Osteocyte (in vitro differentiated cells): ENCODE measurements at regions not wholly inside any gene's neighbourhood (a gene's known extent, or its start where the extent isn't known, plus 50 kb on each side); places are given as distances from the start of the nearest gene placed in this dataset.

Experiments
- DNase-seq: peaks from one replicate; pipeline ENCODE4 v3.0.0; 2021; ENCODE audit warnings: mixed read lengths; ENCODE audit not compliant: unreplicated experiment; ENCODE audit errors: extremely low spot score
- H3K27ac Mint-ChIP-seq: one replicate; pipeline ENCODE4 v1.8.0; 2021; ENCODE audit warnings: mild to moderate bottlenecking, mixed read lengths; ENCODE audit not compliant: unreplicated experiment
- H3K27me3 Mint-ChIP-seq: one replicate; pipeline ENCODE4 v1.8.0; 2021; ENCODE audit warnings: mixed read lengths; ENCODE audit not compliant: unreplicated experiment
- H3K36me3 Mint-ChIP-seq: one replicate; pipeline ENCODE4 v1.8.0; 2021; ENCODE audit warnings: mixed read lengths; ENCODE audit not compliant: unreplicated experiment
- H3K4me1 Mint-ChIP-seq: one replicate; pipeline ENCODE4 v1.8.0; 2021; ENCODE audit warnings: mixed read lengths; ENCODE audit not compliant: unreplicated experiment
- H3K4me3 Mint-ChIP-seq: one replicate; pipeline ENCODE4 v1.8.0; 2021; ENCODE audit warnings: mild to moderate bottlenecking, moderate library complexity, mixed read lengths; ENCODE audit not compliant: unreplicated experiment
- H3K9me3 Mint-ChIP-seq: one replicate; pipeline ENCODE4 v1.8.0; 2021; ENCODE audit warnings: mixed read lengths; ENCODE audit not compliant: unreplicated experiment
- CTCF ChIP-seq: fragments of 200-600 bp; sonication (generic); IDR thresholded peaks from 2 replicates; pipeline ENCODE4 v1.5.0; 2021; ENCODE audit warnings: antibody characterized with exemption, mild to moderate bottlenecking, moderate library complexity

DNA sequence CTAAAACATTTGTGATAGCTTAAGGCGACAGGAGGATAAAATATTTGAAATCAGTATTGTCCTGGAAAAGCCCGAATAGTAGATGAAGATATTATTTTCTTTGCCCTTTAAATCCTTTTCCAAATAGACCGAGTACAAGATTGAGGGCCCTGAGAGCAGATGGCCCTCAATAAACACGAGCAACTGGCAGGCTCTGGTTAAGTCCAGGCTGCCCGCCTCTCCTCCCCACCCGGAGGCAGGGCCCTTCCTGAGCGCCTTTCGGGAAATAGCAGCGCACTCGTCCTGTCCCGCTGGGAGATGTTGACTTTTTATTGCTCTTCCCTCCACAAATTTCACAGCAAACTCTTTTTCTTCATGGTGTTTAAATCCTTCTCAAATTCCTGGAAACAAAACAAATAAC is 50.8 kb upstream of the MAX start:
- H3K4me3 Mint-ChIP-seq, result no peak overlapping the region
- no peaks in the 10 kb centered on the region for H3K36me3 Mint-ChIP-seq
- peaks cover 23% of the 10 kb centered on the region for H3K27me3 Mint-ChIP-seq
- TF ChIP-seq CTCF, result no peak
- no peak overlapping the region for H3K27ac Mint-ChIP-seq
- no peak for DNase-seq
- H3K9me3 Mint-ChIP-seq, result no peaks in the 10 kb centered on the region
- peaks cover 5% of the 10 kb centered on the region for H3K4me1 Mint-ChIP-seq

DNA sequence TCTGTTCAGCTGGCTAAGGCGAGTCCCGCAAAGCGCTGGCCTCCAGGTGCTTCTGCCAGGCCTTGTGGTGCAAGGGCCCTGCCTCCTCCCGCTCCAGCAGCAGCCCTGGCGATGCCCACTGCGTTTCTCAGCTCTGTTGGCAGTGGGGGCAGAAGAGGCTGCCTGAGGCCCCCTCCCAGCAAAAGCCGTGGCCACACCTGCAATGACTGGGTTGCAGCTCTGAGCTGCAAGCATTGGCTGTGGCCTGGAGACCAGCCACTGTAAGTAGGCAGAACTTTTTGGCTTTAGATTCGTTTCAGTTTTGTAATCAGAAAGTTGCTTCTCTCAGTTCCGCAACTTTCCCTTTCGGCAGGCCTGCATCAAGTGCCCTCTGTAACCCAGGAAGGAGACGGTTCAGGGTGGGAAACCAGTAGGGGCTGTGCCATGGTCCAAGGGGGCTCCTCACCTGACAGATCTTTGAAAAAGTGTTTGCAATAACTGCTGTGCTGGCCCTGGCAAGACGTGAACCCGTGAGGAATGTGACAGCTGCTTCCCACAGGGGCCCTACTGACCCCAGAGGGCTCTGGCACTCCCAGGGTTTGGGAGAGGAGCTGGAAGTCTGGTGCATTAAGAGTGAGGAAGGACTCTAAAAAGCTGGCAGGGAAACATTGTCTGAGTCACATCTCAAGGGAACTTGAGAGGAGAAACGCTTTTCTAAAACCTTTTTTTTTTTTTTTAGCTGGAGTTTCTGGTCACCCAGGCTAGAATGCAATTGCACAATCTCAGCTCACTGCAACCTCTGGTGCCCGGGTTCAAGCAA is 54.5 kb upstream of the MAX start:
- no peak overlapping the region for H3K27ac Mint-ChIP-seq
- DNase-seq, result no peak
- TF ChIP-seq CTCF, result no peak

GRCh38 chr14:65159281-65160062 is 57.2 kb upstream of the MAX start:
- Mint-ChIP-seq H3K4me1 (peaks cover 5% of the 10 kb centered on the region), H3K36me3 (no peaks in the 10 kb centered on the region), H3K27me3 (peaks cover 8% of the 10 kb centered on the region), H3K4me3 (no peak overlapping the region), H3K27ac (no peak overlapping the region), H3K9me3 (no peaks in the 10 kb centered on the region)
- no peak for TF ChIP-seq CTCF
- DNase-seq, result no peak

More for the DNA sequence above, 54.5 kb upstream of the MAX start:
- Mint-ChIP-seq H3K27me3 (peaks cover 9% of the 10 kb centered on the region), H3K9me3 (no peaks in the 10 kb centered on the region), H3K36me3 (no peaks in the 10 kb centered on the region), H3K4me1 (peaks cover 5% of the 10 kb centered on the region), H3K4me3 (no peak overlapping the region)

GRCh38 chr14:65160091-65160490 is 57.8 kb upstream of the MAX start:
- Mint-ChIP-seq H3K36me3 (no peaks in the 10 kb centered on the region), H3K27ac (no peak overlapping the region), H3K4me3 (no peak overlapping the region), H3K27me3 (peaks cover 8% of the 10 kb centered on the region), H3K4me1 (peaks cover 5% of the 10 kb centered on the region), H3K9me3 (no peaks in the 10 kb centered on the region)
- TF ChIP-seq CTCF, result no peak
- no peak for DNase-seq

- peaks cover 2% of the 10 kb centered on the region for H3K4me1 Mint-ChIP-seq
- TF ChIP-seq CTCF, result no peak
- H3K27ac Mint-ChIP-seq, result no peak overlapping the region
- no peak overlapping the region for H3K4me3 Mint-ChIP-seq
- H3K36me3 Mint-ChIP-seq, result no peaks in the 10 kb centered on the region
- no peak for DNase-seq
- no peaks in the 10 kb centered on the region for H3K9me3 Mint-ChIP-seq
- H3K27me3 Mint-ChIP-seq, result peaks cover 11% of the 10 kb centered on the region
Measured at GRCh38 chr14:65162031-65162430, 59.7 kb upstream of the MAX start.
